Mesenchymal stem cell (in vitro differentiated cells and primary cell): ENCODE measurements at regions not wholly inside any gene's neighbourhood (a gene's known extent, or its start where the extent isn't known, plus 50 kb on each side); places are given as distances from the start of the nearest gene placed in this dataset.

Experiments
- DNase-seq: peaks from one replicate; pipeline ENCODE4 v3.0.0-alpha.2; 2013
- H2AFZ ChIP-seq: one replicate; pipeline ENCODE4 v1.6.1; 2013; ENCODE audit warnings: low read depth, mild to moderate bottlenecking, control low read depth, inconsistent platforms, low read length, moderate library complexity
- H2AK5ac ChIP-seq: 2 replicates; pipeline ENCODE4 v1.6.1; 2013; ENCODE audit warnings: low read length, moderate library complexity, mild to moderate bottlenecking, inconsistent platforms; ENCODE audit not compliant: severe bottlenecking
- H2BK120ac ChIP-seq: one replicate; pipeline ENCODE4 v1.6.1; 2013; ENCODE audit warnings: low read depth, mild to moderate bottlenecking, inconsistent platforms, low read length, moderate library complexity
- H2BK12ac ChIP-seq, 2 experiments: one replicate each; pipeline ENCODE4 v1.6.1; 2013; ENCODE audit warnings: inconsistent platforms in 2 of 2, low read length in 2 of 2, mild to moderate bottlenecking in 2 of 2, moderate library complexity in 2 of 2, control low read depth in 1 of 2
- H2BK15ac ChIP-seq: one replicate; pipeline ENCODE4 v1.6.1; 2013; ENCODE audit warnings: mild to moderate bottlenecking, low read depth, inconsistent platforms; ENCODE audit not compliant: poor library complexity, severe bottlenecking
- H2BK5ac ChIP-seq: 2 replicates; pipeline ENCODE4 v1.6.1; 2013; ENCODE audit warnings: low read depth, mild to moderate bottlenecking, low read length, control low read depth, inconsistent platforms; ENCODE audit not compliant: poor library complexity, severe bottlenecking
- H3K14ac ChIP-seq, 2 experiments: one replicate each; pipeline ENCODE4 v1.6.1; 2013; ENCODE audit warnings: inconsistent platforms in 2 of 2, low read length in 2 of 2, control low read depth in 1 of 2, mild to moderate bottlenecking in 1 of 2, moderate library complexity in 1 of 2
- H3K18ac ChIP-seq, 2 experiments: one replicate each; pipeline ENCODE4 v1.6.1; 2013; ENCODE audit warnings: inconsistent platforms in 2 of 2, low read length in 2 of 2, control low read depth in 1 of 2, low read depth in 1 of 2, mild to moderate bottlenecking in 1 of 2
- H3K23ac ChIP-seq, 2 experiments: one replicate each; pipeline ENCODE4 v1.6.1; 2013; ENCODE audit warnings: inconsistent platforms in 2 of 2, low read length in 2 of 2, mild to moderate bottlenecking in 2 of 2, moderate library complexity in 2 of 2, control low read depth in 1 of 2
- H3K27ac ChIP-seq: 2 replicates; pipeline ENCODE4 v1.5.1; 2013; ENCODE audit warnings: mild to moderate bottlenecking, moderate library complexity, low read length, control low read depth, inconsistent platforms; ENCODE audit not compliant: poor library complexity, severe bottlenecking
- H3K27me3 ChIP-seq, 2 experiments: 2 replicates each; pipeline versions ENCODE4 v1.6.1 to v1.7.0; 2013; ENCODE audit warnings: low read length in 2 of 2, mild to moderate bottlenecking in 2 of 2, moderate library complexity in 2 of 2, control low read depth in 1 of 2, inconsistent platforms in 1 of 2; ENCODE audit not compliant: control insufficient read depth in 1 of 2, insufficient read depth in 1 of 2
- H3K36me3 ChIP-seq, 2 experiments: 2 replicates each; pipeline versions ENCODE4 v1.6.1 to v1.7.0; 2013; ENCODE audit warnings: low read length in 2 of 2, control low read depth in 1 of 2, inconsistent platforms in 1 of 2, low read depth in 1 of 2, mild to moderate bottlenecking in 1 of 2; ENCODE audit not compliant: insufficient read depth in 2 of 2, control insufficient read depth in 1 of 2
- H3K4ac ChIP-seq, 2 experiments: one replicate each; pipeline ENCODE4 v1.6.1; 2013; ENCODE audit warnings: inconsistent platforms in 2 of 2, low read length in 2 of 2, mild to moderate bottlenecking in 2 of 2, moderate library complexity in 2 of 2, control low read depth in 1 of 2, low read depth in 1 of 2
- H3K4me1 ChIP-seq: 2 replicates; pipeline ENCODE4 v1.6.1; 2013; ENCODE audit warnings: low read depth, low read length, control low read depth; ENCODE audit not compliant: control insufficient read depth, insufficient read depth
- H3K4me2 ChIP-seq: 2 replicates; pipeline ENCODE4 v1.6.1; 2013; ENCODE audit warnings: low read length, mild to moderate bottlenecking, inconsistent platforms; ENCODE audit not compliant: poor library complexity, severe bottlenecking
- H3K4me3 ChIP-seq, 2 experiments: 2 replicates each; pipeline versions ENCODE4 v1.5.1 to v1.7.0; 2013; ENCODE audit warnings: low read length in 2 of 2, mild to moderate bottlenecking in 2 of 2, control low read depth in 1 of 2, low read depth in 1 of 2; ENCODE audit not compliant: insufficient read depth in 1 of 2
- H3K79me1 ChIP-seq: replicated peaks from 2 replicates; pipeline ENCODE4 v1.6.1; 2013; ENCODE audit warnings: mild to moderate bottlenecking, control low read depth, low read length, inconsistent platforms; ENCODE audit not compliant: poor library complexity, severe bottlenecking
- H3K9ac ChIP-seq: 2 replicates; pipeline ENCODE4 v1.7.0; 2013; ENCODE audit warnings: mild to moderate bottlenecking, low read length, moderate library complexity
- H3K9me3 ChIP-seq: 2 replicates; pipeline ENCODE4 v1.7.0; 2013; ENCODE audit warnings: mild to moderate bottlenecking, low read length; ENCODE audit not compliant: control insufficient read depth
- H4K8ac ChIP-seq: one replicate; pipeline ENCODE4 v1.6.1; 2013; ENCODE audit warnings: inconsistent platforms, mild to moderate bottlenecking, low read length, moderate library complexity
- H4K91ac ChIP-seq: one replicate; pipeline ENCODE4 v1.6.1; 2013; ENCODE audit warnings: mild to moderate bottlenecking, low read length, inconsistent platforms
- WGBS: methylation state at CpG from one replicate; pipeline ENCODE4 v1.1.7; 2013; ENCODE audit warnings: mixed read lengths; 5-methylcytosine and 5-hydroxymethylcytosine counted together

- WGBS, result 72% methylated on average over 12 of the region's 12 CpGs
- Histone ChIP-seq H2BK15ac (no peak overlapping the region), H3K23ac (no peak overlapping the region)
Observed at GRCh38 chr22:47449508-47450270, 687.2 kb downstream of the TBC1D22A start.

DNA sequence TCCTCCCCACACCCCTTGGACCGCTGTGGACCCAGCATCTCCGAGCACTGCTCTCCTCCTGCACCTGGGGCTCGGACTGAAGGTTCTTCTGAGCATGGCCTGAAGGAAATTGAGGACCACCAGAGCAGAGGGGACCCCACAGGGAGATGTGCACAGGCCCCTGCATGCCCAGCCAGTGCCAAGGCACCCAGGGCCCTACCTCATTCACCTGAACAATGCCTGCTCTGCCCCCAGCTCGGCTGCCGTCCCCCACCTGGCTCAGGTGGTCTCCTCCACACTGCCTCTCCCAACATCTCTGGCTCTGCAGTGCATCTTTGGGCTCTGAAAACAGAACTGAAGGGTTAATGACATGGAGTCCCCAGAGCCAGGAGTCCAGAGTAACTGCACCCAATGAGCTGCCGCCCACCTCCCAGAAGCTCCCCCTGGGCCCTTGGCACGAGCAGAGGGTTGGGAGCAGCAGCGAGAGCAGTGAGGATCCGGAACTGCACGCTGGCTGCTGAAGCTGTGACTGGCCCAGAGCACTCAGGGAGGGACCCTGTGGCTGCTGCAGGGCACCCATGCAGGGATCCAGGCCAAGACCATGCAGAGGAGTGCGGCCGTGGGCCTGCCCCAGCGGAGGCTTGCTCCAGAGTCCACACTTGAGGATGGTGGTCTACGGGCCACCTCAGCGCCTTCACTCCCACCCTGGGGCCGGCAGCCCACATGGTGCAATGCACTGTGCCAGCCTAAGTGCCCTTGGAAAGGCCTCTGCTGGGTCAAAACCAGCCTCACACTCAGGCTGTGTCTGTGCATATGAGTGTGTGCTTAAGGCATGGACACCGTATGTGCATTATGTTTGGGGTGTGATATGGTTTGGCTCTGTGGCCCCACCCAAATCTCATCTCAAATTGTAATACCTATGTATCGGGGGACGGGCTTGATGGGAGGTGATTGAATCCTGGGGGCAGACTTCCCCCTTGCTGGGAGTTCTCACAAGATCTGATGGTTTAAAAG lies 686.1 kb downstream of the TBC1D22A start:
- H3K4ac ChIP-seq, result no peak overlapping the region
- H3K9me3 ChIP-seq, result peaks cover 10% of the 10 kb centered on the region
- H2BK12ac ChIP-seq, result no peak overlapping the region
- H3K27me3 ChIP-seq, result no peaks in the 10 kb centered on the region
- no peak overlapping the region for H3K14ac ChIP-seq
- no peak overlapping the region for H3K9ac ChIP-seq
- H2BK15ac ChIP-seq, result no peak overlapping the region
- 77% methylated on average over 17 of the region's 19 CpGs for WGBS
- no peak overlapping the region for H2BK5ac ChIP-seq
- no peak overlapping the region for H2BK120ac ChIP-seq
- H3K4me3 ChIP-seq, result no peak overlapping the region
- H3K4me1 ChIP-seq, result no peaks in the 10 kb centered on the region
- no peak overlapping the region for H2AFZ ChIP-seq
- no peak overlapping the region for H3K18ac ChIP-seq
- H4K91ac ChIP-seq, result no peak overlapping the region
- no peak overlapping the region for H3K27ac ChIP-seq
- DNase-seq, result no peak
- H3K23ac ChIP-seq, result no peak overlapping the region
- H3K4me2 ChIP-seq, result no peak overlapping the region
- no peak overlapping the region for H4K8ac ChIP-seq
- H2AK5ac ChIP-seq, result no peak overlapping the region
- H3K79me1 ChIP-seq, result no peaks in the 10 kb centered on the region
- H3K36me3 ChIP-seq, result no peaks in the 10 kb centered on the region

More at GRCh38 chr22:47449508-47450270, 687.2 kb downstream of the TBC1D22A start:
- Histone ChIP-seq H3K27me3 (no peaks in the 10 kb centered on the region), H4K91ac (no peak overlapping the region), H3K4me2 (no peak overlapping the region), H3K9ac (no peak overlapping the region), H3K79me1 (no peaks in the 10 kb centered on the region), H2AK5ac (no peak overlapping the region), H3K14ac (no peak overlapping the region), H3K27ac (no peak overlapping the region), H3K18ac (no peak overlapping the region), H2BK120ac (no peak overlapping the region), H2AFZ (no peak overlapping the region), H3K4me1 (no peaks in the 10 kb centered on the region), H3K4me3 (no peak overlapping the region), H3K4ac (no peak overlapping the region), H3K36me3 (no peaks in the 10 kb centered on the region), H4K8ac (no peak overlapping the region), H2BK12ac (no peak overlapping the region), H2BK5ac (no peak overlapping the region), H3K9me3 (peaks cover 20% of the 10 kb centered on the region)
- DNase-seq, result no peak

GRCh38 chr22:47446821-47447810 lies 684.7 kb downstream of the TBC1D22A start:
- H3K4me3 ChIP-seq, result no peak overlapping the region
- no peak for DNase-seq
- H2BK12ac ChIP-seq, result no peak overlapping the region
- no peaks in the 10 kb centered on the region for H3K36me3 ChIP-seq
- H3K9ac ChIP-seq, result no peak overlapping the region
- no peak overlapping the region for H3K18ac ChIP-seq
- no peaks in the 10 kb centered on the region for H3K4me1 ChIP-seq
- H3K9me3 ChIP-seq, result peaks cover 8% of the 10 kb centered on the region
- H3K14ac ChIP-seq, result no peak overlapping the region
- no peak overlapping the region for H3K23ac ChIP-seq
- H3K27me3 ChIP-seq, result no peaks in the 10 kb centered on the region
- no peak overlapping the region for H4K8ac ChIP-seq
- no peak overlapping the region for H2BK120ac ChIP-seq
- no peak overlapping the region for H3K4ac ChIP-seq
- no peak overlapping the region for H3K27ac ChIP-seq
- no peaks in the 10 kb centered on the region for H3K79me1 ChIP-seq
- WGBS, result 75% methylated on average over 28 of the region's 28 CpGs
- no peak overlapping the region for H2AK5ac ChIP-seq
- H2AFZ ChIP-seq, result no peak overlapping the region
- H2BK5ac ChIP-seq, result no peak overlapping the region
- H2BK15ac ChIP-seq, result no peak overlapping the region
- H4K91ac ChIP-seq, result no peak overlapping the region
- H3K4me2 ChIP-seq, result no peak overlapping the region
